Peyer's patch (tissue), 4 donors: ENCODE measurements at regions not wholly inside any gene's neighbourhood (a gene's known extent, or its start where the extent isn't known, plus 50 kb on each side); places are given as distances from the start of the nearest gene placed in this dataset.

Source experiments
- DNase-seq, 3 donors: peaks; one replicate each; pipeline ENCODE4 v3.0.0-alpha.2; 2017 to 2019
- H3K27ac ChIP-seq, 4 donors: fragments of 200-600 bp; sonication (generic); one replicate each; pipeline ENCODE4 v1.5.1; 2016 to 2019
- H3K27me3 ChIP-seq, 2 donors: fragments of 200-600 bp; sonication (generic); one replicate each; pipeline ENCODE4 v1.5.1; 2019
- H3K36me3 ChIP-seq, 3 donors: fragments of 200-600 bp; sonication (generic); one replicate each; pipeline ENCODE4 v1.5.1; 2016 to 2019
- H3K4me1 ChIP-seq, 4 donors: fragments of 200-600 bp; sonication (generic); one replicate each; pipeline ENCODE4 v1.5.1; 2016 to 2019
- H3K4me3 ChIP-seq, 4 donors: fragments of 200-600 bp; sonication (generic); 1 replicate in 3 of 4; 2 replicates in 1 of 4; pipeline ENCODE4 v1.5.1; 2016 to 2019; ENCODE audit warnings: mild to moderate bottlenecking in 1 of 4
- H3K9me3 ChIP-seq, 4 donors: fragments of 200-600 bp; sonication (generic); one replicate each; pipeline ENCODE4 v1.5.1; 2016 to 2019; ENCODE audit warnings: mild to moderate bottlenecking in 1 of 4
- CTCF ChIP-seq, 6 experiments: fragments of 450-650 bp in 4 of 6; fragments of 200-600 bp in 2 of 6; sonication (generic) in 1 of 6; IDR thresholded peaks; one replicate each; pipeline ENCODE4 v1.5.1; 2017 to 2019; ENCODE audit warnings: antibody characterized with exemption in 6 of 6, mild to moderate bottlenecking in 3 of 6, moderate library complexity in 1 of 6
- POLR2A ChIP-seq, 2 donors: fragments of 450-650 bp; IDR thresholded peaks; one replicate each; pipeline ENCODE4 v1.5.1; 2017; ENCODE audit warnings: antibody characterized with exemption in 2 of 2, mild to moderate bottlenecking in 2 of 2, moderate library complexity in 2 of 2

GRCh38 chr13:85174291-85174690, 624.9 kb downstream of the SLITRK6 start:
- DNase-seq = no peak
- Histone ChIP-seq H3K27me3 (no peaks in the 10 kb centered on the region), H3K36me3 (no peaks in the 10 kb centered on the region), H3K27ac (no peak overlapping the region), H3K4me3 (no peak overlapping the region), H3K4me1 (no peaks in the 10 kb centered on the region), H3K9me3 (no peaks in the 10 kb centered on the region)
- TF ChIP-seq POLR2A (IDR thresholded peaks at IDR 0.05) (no peak), CTCF (IDR thresholded peaks at IDR 0.05) (no peak)

DNA sequence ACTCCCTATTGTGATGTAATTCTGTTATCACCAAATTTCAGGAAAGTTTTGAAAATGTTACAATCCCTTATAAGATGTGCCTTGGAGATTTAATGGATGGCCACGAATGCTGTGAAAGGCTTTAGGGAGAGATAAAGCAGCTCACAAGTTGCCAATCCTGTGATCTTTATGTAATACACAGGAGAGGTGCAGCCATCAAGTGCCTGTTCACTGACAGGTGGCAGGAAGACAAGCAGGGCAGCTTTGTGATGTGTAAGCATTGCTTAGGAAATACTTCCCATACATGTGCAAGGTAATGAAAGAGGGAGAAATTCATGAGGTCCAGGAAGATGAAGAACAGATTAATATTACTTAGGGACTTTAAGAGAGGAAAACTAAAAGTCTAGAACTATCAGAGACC, 628.8 kb downstream of the SLITRK6 start:
- no peaks in the 10 kb centered on the region for H3K4me1 ChIP-seq
- H3K9me3 ChIP-seq = no peaks in the 10 kb centered on the region
- no peaks in the 10 kb centered on the region for H3K27me3 ChIP-seq
- no peak for TF ChIP-seq POLR2A (IDR thresholded peaks at IDR 0.05)
- TF ChIP-seq CTCF (IDR thresholded peaks at IDR 0.05) = no peak
- H3K27ac ChIP-seq = no peak overlapping the region
- H3K36me3 ChIP-seq = no peaks in the 10 kb centered on the region
- DNase-seq = no peak
- no peak overlapping the region for H3K4me3 ChIP-seq

GRCh38 chr13:85166891-85167290, 632.3 kb downstream of the SLITRK6 start:
- DNase-seq = no peak
- Histone ChIP-seq H3K4me3 (no peak overlapping the region), H3K27ac (no peak overlapping the region), H3K4me1 (no peaks in the 10 kb centered on the region), H3K9me3 (no peaks in the 10 kb centered on the region), H3K36me3 (no peaks in the 10 kb centered on the region), H3K27me3 (no peaks in the 10 kb centered on the region)
- TF ChIP-seq POLR2A (IDR thresholded peaks at IDR 0.05) (no peak), CTCF (IDR thresholded peaks at IDR 0.05) (no peak)

DNA sequence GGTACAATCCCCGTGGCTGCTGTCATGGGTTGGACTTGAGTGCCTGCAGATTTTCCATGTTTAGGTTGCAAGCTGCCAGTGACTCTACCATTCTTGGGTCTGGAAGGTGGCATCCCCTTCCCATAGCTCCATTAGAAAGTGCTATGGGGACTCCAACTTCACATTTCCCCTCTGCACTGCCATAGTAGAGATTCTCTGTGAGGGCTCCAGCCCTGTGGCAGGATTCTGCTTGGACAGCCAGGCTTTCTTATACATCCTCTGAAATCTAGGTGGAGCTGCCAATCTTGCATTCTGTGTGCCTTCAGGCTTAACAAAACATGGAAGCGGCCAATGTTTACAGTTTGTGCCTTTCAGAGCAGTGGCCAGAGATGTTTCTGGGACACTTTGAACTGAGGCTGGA, 636.2 kb downstream of the SLITRK6 start:
- H3K4me3 ChIP-seq = no peak overlapping the region
- DNase-seq = no peak
- H3K27me3 ChIP-seq = no peaks in the 10 kb centered on the region
- no peaks in the 10 kb centered on the region for H3K9me3 ChIP-seq
- H3K27ac ChIP-seq = no peak overlapping the region
- no peaks in the 10 kb centered on the region for H3K4me1 ChIP-seq
- H3K36me3 ChIP-seq = no peaks in the 10 kb centered on the region
- TF ChIP-seq CTCF (IDR thresholded peaks at IDR 0.05) (no peak), POLR2A (IDR thresholded peaks at IDR 0.05) (no peak)

GRCh38 chr13:85148009-85148408, 651.2 kb downstream of the SLITRK6 start:
- Histone ChIP-seq H3K27me3 (no peaks in the 10 kb centered on the region), H3K36me3 (no peaks in the 10 kb centered on the region), H3K9me3 (no peaks in the 10 kb centered on the region), H3K4me3 (no peak overlapping the region), H3K4me1 (no peaks in the 10 kb centered on the region), H3K27ac (no peak overlapping the region)
- DNase-seq = no peak
- no peak for TF ChIP-seq POLR2A (IDR thresholded peaks at IDR 0.05)
- TF ChIP-seq CTCF (IDR thresholded peaks at IDR 0.05) = no peak

DNA sequence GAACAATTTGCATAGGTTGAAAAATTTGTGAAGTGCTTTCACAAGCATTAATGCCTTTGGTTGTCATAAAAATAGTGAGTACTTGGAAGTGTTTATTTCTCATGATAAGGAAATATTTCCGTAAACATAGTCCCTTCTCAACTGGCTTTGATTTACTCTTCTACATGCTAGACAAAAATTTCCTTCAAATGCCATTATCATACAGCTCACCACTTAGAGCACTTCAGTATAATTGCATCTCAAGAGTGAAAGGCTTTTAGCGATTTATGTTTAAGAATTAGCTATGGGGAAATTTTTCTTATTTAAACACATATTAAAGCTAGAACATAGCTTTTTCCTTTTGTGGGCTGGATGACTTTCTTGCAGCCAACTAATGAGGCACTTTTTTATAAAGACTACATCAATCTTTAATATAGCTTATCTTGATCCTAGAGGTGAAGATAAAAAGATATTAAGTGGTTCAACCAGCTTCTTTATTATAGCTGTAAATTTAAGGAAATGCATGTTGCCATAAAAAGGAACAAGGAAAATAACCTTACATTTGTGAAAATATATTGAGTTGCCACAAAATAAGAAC, 656.8 kb downstream of the SLITRK6 start:
- Histone ChIP-seq H3K36me3 (no peaks in the 10 kb centered on the region), H3K9me3 (no peaks in the 10 kb centered on the region), H3K27me3 (no peaks in the 10 kb centered on the region), H3K4me1 (no peaks in the 10 kb centered on the region), H3K4me3 (no peak overlapping the region), H3K27ac (no peak overlapping the region)
- no peak for TF ChIP-seq POLR2A (IDR thresholded peaks at IDR 0.05)
- TF ChIP-seq CTCF (IDR thresholded peaks at IDR 0.05) = no peak
- DNase-seq = no peak
